ENCODE measurements at regions not wholly inside any gene's neighbourhood (a gene's known extent, or its start where the extent isn't known, plus 50 kb on each side); places are given as distances from the start of the nearest gene placed in this dataset.

DNA sequence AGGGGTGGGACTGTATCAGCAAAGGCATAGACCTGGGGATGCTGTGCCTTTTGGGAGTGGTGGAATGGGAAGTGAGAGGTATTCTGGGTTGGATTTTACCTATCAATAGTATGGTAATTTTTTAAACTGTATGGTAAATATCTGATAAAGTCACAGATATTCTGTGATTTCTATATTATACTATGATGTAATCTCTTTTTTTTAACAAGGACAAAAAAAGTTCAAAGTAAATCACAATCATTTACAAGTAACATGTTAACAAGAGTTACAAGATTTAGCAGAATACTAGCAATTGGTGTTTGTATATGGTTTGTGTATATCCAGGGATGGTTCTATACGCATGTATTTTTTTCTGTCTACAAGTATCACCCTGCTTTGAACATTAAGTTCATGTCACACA, 56.0 kb downstream of the BMAL2 start:
- TF ChIP-seq, protein P1, sequence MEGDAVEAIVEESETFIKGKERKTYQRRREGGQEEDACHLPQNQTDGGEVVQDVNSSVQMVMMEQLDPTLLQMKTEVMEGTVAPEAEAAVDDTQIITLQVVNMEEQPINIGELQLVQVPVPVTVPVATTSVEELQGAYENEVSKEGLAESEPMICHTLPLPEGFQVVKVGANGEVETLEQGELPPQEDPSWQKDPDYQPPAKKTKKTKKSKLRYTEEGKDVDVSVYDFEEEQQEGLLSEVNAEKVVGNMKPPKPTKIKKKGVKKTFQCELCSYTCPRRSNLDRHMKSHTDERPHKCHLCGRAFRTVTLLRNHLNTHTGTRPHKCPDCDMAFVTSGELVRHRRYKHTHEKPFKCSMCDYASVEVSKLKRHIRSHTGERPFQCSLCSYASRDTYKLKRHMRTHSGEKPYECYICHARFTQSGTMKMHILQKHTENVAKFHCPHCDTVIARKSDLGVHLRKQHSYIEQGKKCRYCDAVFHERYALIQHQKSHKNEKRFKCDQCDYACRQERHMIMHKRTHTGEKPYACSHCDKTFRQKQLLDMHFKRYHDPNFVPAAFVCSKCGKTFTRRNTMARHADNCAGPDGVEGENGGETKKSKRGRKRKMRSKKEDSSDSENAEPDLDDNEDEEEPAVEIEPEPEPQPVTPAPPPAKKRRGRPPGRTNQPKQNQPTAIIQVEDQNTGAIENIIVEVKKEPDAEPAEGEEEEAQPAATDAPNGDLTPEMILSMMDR (IDR thresholded peaks at IDR 0.05; ENCODE audit: poor library complexity), result no peak
- TF ChIP-seq EZH2 (IDR thresholded peaks at IDR 0.05; ENCODE audit: borderline replicate concordance) (no peak), EZH2phosphoT487 (IDR thresholded peaks at IDR 0.05; ENCODE audit: low read depth, severe bottlenecking, unreplicated experiment) (no peak)
